ENCODE measurements at regions not wholly inside any gene's neighbourhood (a gene's known extent, or its start where the extent isn't known, plus 50 kb on each side); places are given as distances from the start of the nearest gene placed in this dataset.

DNA sequence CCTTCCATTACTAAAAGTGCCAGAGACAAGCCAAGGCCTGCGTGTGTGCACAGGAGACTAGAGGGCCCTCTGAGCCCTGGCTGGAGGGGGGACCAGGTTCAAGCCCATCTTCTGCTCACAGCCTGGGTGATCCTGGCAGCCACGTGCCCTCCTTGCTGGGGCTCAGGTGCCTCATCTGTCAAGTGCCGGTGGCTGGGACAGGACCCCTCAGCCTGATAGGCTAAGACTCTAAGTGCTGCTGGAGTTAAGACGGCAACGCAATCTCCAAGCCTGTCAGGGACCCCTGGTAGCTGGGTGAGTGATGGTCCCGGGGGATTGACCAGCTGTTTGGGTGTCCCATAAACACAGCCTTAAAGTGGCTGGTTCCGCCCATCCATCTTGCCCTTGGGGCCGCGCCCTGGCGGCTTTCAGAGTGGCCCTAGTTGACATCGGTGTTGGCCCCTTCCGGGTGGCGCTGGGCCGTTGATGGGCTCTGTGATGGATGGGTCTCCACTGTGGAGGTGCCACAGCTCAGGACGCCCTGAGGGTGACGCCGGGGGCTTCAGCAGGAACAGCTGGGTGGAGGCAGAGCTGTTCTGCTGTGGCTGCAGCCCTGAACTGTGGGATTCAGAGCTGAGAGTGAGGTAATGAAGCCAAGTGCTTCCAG, 136.2 kb downstream of the BARX1 start:
- intact Hi-C loops (cut with DNase I) = no loop called here
- DNase-seq (ENCODE audit: missing footprints) (no peak), ATAC-seq (no peak)

DNA sequence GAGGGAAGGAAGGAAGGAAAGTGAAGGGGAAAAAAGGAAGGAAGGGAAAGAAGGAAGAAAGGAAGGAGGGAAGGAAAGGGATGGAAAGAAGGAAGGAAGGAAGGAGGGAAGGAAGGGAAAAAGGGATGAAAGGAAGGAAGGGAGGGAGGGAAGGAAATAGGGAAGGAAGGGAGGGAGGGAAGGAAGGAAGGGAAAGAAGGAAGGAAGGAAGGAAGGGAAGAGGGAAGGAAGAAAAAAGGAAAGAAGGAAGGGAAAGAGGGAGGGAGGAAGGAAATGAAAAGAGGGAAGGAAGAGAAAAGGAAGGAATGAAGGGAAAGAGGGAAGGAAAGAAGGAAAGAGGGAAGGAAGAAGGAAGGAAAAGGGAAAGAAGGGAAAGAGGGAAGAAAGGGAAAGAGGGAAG, 136.9 kb downstream of the BARX1 start:
- ATAC-seq (no peak), DNase-seq (ENCODE audit: missing footprints) (no peak)
- intact Hi-C loops (cut with DNase I) = no loop called here

DNA sequence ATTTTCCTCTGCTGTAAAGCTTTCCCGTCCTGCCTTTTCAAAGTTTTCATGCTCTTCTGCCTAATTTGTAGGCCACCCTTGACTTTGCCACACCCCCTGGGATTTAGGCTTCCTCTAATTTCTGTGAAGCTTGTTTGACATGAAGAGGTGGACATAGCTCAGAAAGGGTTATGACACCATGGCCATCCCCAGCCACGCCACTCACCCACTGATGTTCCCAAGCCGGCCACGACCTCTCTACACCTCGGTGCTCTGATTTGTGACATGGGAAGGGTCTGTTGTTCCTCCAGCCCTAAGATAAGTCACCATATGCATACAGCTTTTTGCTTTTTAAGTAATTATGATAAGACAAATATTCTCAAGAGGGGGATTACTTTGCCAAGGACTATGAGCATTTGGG, 139.5 kb downstream of the BARX1 start:
- ATAC-seq (no peak), DNase-seq (ENCODE audit: missing footprints) (no peak)
- intact Hi-C loops (cut with DNase I) = no loop called here

DNA sequence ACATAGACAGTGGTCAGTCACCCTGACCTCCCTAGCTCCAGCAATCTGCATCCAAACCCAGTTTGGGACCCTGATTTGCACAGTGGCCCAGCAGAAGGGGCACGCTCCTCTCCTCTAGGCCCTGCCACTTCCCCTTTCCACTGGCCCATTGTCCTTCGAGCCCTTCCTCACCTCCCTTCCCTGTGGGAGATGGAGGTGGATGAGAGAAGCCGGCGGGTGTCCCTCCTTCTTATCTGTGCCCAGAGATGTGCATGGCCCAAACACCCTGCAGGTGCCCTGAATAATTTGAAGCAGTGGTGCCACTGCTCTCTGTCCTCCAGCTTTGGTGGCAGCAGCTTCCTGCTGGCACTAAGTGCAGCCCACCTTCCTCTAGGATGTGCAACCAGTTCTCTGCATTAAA, 140.0 kb downstream of the BARX1 start:
- no peak for ATAC-seq
- DNase-seq (ENCODE audit: missing footprints) = no peak
- intact Hi-C loops (cut with DNase I) = no loop called here

DNA sequence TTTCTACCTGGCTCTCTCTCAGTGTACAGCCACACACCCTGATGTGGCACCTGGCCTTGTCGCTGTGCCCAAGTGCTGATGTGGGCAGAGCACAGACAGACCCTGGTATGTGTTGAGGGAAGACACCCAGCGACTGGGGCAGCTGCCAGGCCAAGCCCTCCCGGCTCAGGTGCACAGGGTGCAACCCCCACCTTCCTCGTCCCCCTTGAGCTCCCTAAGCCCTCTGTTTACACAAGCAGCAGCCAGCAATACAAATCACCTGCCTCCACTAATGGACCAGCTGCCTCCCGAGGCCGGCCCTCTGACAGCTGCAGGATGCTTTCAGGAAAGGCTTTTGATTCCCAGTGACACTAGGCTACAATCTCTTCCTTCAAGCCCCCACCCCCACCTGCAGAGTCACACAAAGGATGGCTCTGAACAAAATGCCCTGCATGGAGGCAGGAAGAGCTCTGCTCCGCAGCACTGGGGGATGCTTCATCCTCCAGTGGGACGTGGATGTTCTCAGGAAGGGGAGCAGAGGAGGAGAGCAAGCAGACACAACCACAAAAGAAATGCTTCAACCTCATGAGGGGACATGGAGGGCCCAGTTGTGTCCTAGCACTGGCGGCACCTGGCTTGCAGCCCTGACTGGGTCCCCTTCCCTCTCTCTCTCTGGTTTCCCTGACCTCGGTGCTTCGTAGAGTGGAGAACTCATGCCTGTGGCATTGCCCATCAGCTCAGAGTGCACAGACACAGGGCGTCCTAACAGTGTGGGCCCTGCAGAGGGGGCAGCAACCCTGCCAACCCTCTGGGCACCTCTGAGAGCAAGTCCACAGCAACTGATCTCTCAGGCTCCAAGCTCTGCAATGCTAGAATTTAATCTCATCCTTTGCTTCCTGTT, 140.8 kb downstream of the BARX1 start:
- ATAC-seq (no peak), DNase-seq (ENCODE audit: missing footprints) (no peak)
- intact Hi-C loops (cut with DNase I) = no loop called here

DNA sequence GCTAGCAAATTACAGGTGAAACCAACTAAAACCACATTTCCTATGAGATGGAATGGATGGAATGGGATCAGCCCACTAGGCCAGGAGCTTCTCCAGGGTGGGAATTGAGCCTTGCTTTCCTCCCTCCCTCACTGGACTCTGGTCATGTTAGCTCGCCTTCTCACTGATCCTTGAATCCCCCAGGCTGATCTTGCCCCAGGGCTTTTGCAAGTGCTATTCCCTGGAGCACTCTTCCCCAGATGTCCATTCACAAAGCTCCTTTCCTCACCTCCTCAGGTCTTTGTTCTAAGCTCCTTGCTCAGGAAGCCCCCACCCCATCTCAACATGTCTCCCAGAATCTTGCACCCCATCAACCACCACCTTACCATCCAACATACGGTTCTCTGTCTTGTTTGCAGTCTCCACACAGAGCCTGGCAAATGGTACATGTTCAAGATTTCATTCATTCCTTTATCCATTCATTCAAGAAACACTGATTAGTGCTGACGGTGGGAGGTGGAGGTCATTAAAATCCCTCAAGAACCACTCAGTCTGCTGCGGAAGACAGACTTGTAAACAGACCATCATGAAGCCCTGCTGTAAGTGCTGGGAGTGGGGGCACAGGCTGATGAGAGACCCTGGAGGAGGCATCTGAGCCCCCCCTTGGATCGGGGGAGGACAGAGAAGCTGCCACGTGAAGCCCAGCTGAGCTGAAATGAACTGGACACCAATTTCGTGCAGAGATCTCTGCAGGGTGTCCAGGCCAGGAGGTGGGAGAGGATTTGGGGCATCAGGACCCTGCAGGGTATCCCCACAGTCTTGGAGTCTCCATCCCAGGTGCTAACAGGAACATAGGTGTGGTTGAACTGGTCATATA, 141.7 kb downstream of the BARX1 start:
- intact Hi-C loops (cut with DNase I) = no loop called here
- ATAC-seq (no peak), DNase-seq (ENCODE audit: missing footprints) (no peak)

DNA sequence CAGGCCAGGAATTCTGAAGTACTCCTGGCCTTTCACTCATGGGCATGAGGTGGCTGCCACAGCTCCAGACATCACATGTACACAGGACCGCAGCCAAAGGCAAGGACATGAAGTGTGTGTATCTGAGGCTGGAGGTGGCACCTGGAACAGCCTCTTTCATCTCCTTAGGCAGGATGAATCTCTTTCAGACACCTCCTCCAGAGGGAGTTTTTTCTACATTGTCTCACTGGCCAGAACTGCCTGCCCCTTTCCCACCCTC, 142.8 kb downstream of the BARX1 start:
- no peak for DNase-seq (ENCODE audit: missing footprints)
- intact Hi-C loops (cut with DNase I) = no loop called here

DNA sequence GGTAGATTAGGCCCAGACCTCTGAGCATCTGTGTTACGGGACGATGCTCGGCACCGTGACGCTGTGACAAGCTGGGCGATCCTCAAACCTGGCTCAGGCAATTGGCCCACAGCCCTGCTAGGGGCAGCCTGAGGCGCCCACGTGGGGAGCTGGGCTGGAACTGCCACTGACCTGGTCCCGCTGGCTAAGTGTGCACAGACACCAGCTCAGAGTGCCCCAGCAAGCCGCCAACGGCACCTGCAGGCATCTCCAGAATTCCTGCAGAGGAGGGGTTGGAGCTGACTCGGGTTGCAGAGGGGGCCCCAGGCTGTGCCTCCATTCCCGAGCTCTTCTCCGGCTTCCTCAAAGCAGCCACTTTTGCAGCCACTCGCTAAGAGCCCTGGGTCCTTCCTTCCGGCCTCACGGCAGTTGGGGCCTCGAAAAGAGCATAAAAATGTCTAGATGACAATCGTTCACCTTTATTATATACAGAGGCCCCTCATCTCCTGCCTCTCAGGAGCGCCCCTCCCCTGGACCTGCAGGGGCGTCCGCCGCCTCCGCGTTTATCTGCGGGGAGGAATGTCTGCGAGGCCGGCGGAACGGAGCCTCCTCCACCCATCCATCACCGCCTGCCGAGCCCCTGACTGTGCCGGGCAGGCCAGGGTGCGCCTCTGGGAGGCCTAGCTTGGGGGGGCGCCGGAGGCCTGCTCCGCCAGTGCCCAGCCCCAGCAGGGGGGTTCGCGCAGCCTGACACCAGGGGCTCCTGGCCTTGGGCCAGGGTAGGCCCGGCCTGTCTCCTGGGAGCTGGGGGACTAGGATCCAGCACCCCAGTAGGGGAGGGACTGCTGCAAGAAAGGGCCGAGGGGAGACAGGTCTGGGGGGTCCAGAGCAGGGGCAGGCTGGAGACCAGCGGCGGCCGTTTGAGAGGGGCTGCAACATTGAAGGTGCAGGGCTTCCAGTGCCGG, 144.9 kb downstream of the BARX1 start:
- intact Hi-C loops (cut with DNase I) = no loop called here
- no peak for ATAC-seq
- DNase-seq (ENCODE audit: missing footprints) = no peak

More for the DNA sequence above, 142.8 kb downstream of the BARX1 start:
- no peak for ATAC-seq

DNA sequence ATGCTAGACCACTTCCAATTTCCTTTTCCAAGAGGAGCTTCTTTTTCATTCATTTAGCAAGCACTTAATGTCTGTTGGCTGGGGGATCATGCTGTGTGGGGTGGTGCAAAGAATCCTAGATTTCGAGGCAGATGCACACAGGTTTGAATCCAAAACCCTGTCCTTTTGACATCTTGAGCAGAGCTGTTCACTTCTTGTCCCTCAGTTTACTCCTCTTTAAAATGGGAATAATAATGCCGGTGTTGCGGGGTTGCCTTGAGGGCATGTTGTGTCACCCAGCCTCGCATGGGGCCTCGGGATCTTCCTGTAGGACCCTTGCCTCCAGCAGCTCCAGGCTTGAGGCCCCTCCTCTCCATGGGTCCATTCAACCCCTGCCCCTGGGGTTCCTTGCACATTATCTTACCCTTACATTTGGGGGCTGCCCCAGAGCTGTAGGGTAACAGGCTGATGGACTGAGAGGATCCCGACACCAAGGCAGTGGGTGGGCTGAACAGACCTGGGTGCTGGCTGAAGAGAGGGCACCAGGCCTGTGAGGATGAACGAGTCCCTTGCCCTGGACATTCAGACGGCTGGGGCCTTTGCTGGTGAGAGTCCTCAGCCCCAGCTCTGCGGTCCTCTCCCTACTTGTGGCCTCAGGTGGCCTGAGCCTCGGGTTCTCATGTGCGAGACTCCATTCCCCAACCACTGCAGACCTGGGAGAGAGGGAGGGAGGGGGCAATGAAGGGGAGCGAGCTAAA, 145.8 kb downstream of the BARX1 start:
- no peak for ATAC-seq
- intact Hi-C loops (cut with DNase I) = no loop called here
- no peak for DNase-seq (ENCODE audit: missing footprints)

DNA sequence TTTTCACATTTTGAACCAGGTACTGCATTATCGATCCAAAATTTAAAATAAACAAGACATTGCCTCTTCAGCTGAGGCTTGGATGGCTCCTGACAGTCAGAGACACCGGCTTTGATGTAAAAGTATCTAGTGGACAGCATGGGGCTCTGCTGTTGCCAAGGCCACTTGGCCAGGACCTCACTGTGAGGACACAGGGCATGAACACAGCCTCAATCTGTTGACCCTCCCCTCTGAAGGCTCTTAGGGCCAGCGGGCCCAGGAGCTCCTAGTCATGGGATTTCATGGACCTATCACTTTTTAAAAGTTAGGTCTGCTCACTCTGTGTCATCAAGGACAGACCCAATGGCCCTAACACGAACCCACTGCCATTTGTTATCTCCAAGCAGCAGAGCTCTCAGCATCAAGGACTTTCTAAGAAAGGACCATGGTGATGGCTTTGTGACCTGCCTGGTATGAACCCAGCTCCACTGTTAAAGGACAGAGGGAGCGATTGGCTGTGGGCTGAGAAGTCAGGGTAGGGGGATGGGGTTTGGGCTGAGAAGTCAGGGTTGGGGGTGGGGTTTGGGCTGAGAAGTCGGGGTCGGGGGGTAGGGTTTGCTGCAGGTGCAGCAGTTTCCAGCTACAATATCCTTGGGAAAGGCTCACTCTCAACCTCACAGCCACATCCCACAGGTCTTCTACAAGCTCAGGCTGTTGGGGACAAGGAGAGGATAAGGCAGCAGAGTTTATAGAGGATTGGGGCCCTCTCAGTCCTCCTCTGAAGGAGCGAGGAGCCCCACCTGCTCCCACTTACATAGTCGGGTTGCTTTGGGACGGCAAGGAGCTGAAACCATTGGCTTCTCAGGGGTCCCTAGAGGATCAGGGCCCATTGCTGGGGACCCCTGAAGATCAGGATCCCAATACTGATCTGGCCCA, 146.8 kb downstream of the BARX1 start:
- DNase-seq (ENCODE audit: missing footprints) (no peak), ATAC-seq (no peak)
- intact Hi-C loops (cut with DNase I) = no loop called here

DNA sequence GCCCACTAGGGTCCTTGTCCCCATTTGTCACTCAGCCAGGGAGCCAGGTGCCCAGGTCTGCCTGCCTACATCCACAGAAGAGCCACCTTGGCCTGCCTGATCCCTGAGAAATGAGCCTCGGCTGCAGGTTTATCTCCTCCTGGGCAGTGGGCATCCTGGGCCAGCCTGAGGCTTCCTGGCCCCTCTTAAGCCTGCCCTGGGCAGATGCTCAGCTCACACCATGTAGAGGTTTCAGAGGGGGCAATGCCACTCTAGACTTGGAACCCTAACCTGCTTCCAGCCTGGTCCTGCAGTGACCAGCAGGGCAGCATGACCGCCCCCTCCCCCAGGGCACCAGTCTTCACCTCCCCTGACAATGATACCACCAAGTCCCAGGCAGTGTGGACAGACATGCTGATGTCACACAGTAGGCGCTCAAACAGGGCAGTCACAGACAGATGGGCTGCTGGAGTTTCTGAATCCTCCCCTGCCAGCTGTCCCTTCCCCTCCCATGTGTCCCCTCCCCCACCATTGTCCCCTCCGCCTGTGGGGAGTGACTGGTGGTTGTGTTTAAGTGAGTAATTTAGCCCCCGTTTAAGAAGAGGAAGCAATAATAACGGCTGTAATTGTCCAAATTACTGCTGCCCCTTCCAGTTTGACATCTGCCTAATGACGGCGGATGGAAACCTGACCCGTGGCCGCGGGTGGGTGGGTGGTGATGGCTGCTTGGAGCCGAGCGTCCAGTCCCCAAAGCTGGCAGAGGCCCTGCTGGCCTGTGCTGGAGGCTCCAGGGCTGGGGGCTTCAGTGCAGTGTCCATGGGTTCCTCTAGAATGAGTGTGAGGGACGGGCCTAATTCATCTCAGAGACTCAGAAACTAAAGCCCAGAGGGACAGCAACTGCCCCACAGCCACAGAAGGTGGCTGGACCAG, 147.7 kb downstream of the BARX1 start:
- intact Hi-C loops (cut with DNase I) = no loop called here
- DNase-seq (ENCODE audit: missing footprints) (no peak), ATAC-seq (no peak)

DNA sequence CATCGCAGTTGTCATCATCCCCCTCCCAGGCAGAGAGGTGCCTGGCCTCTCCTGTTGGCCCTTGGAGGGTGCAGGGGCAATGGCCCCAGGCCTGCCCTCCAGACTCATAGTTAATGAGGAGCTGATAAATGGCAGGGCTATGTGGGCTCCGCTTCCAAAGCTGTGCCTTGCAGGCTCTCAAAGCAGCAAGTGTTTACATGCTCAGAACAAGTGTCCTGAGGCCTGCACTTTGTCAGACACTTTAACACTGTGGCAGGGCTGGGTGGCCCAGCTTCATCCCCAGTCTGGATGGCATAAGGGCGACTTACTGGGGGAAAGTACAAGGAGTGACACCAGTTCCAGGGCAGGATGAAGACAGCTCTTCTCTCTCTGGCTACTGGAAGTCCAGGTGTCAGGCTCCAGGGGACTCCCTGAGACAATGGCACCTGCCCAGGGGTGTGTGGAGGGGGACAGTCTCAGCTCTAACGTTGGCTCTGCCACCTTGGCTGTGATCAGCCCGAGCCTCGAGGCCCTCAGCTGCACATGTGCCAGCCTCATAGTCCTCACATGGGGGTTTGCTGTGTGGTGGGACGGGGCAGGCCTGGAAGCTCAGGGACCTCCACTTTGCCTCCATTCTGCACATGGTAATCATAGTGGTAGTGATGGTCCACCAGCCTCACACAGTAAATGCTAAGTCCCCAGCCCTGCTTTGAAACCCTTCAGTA, 153.4 kb downstream of the BARX1 start:
- intact Hi-C loops (cut with DNase I) = no loop called here
- DNase-seq (ENCODE audit: missing footprints) = no peak
- no peak for ATAC-seq

DNA sequence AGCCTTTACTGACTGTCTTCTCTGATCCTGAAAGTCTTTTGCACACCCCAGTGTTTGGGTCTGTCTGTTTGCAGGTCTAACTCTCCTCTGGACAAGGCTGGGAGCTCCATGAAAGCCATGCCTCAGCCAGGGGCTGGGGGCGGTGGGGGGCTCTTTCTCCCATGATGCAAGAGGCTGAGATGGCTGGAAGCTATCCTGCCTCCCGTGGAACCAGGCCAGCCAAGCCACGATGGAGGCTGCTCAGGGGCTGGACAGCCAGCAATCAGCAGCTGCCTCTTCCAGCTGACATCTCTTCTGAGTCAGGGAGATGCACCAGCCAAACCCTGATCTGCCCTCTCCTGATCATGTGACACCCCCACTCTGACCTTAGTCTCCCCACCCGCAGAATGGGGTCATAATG, 154.0 kb downstream of the BARX1 start:
- intact Hi-C loops (cut with DNase I) = no loop called here
- no peak for DNase-seq (ENCODE audit: missing footprints)
- ATAC-seq = no peak

DNA sequence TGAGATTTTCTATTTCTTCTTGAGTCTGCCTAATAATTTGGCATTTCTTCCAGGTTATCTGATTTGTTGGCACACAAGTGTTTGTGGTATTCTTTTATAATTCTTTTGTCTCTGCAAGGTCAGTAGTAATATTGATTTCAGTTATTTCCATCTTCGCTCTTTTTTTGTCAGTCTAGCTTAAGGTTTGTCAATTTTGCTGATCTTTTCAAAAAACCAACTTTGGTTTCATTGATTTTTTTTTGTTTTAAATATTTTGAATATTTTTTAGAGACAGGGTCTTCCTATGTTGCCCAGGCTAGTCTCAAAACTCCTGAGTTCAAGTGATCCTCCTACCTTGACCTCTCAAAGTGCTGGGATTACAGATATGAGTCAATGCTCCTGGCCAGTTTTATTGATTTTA, 162.8 kb downstream of the BARX1 start:
- no peak for DNase-seq (ENCODE audit: missing footprints)
- no peak for ATAC-seq
- intact Hi-C loops (cut with DNase I) = no loop called here

DNA sequence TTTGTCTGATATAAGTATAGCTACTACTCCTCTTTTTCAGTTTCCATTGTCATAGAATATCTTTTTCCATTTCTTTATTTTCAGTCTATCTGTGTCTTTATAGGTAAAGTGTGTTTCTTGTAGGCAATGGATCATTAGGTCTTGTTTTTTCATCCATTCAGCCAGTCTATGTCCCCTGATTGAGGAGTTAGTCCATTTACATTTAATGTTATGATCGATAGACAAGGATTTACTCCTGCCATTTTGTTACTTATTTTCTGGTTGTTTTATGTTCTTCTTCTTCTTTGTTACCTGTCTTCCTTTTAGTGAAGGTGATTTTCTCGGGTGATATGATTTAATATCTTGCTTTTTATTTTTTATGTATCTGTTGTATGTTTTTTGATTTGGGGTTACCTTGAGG, 169.0 kb downstream of the BARX1 start:
- intact Hi-C loops (cut with DNase I) = no loop called here
- DNase-seq (ENCODE audit: missing footprints) = no peak
- no peak for ATAC-seq

DNA sequence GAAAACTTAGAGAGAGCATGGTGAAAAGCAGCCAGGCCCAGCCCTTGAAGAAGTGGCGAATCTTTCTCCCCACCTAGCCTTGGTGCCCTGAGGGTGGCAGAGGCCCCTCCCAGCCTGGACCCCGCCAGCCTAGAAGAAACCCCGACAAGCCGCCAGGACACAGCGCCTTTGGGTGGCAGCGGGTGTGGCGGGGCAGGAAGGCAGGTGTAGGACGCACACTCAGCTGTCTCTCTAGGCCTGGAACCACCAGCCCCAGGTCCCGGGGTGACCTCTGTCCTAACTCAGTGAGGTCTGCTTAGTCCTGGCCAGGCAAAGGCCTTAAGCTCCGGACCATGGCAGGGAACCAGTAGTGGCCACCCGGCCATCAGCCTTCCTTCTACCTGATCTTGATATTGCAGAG, 178.3 kb downstream of the BARX1 start:
- intact Hi-C loops (cut with DNase I) = no loop called here

More for the DNA sequence above, 178.3 kb downstream of the BARX1 start:
- ATAC-seq (no peak), DNase-seq (ENCODE audit: missing footprints) (no peak)

Data from Right ventricle myocardium inferior (tissue), 1 donor.